Stomach smooth muscle (tissue), 2 donors: ENCODE measurements at regions not wholly inside any gene's neighbourhood (a gene's known extent, or its start where the extent isn't known, plus 50 kb on each side); places are given as distances from the start of the nearest gene placed in this dataset.
A peak's percentile ranks its signal among the peaks of the same experiment; 100 is the strongest.

Experiments
- H3K27ac ChIP-seq: one replicate; pipeline ENCODE4 v1.7.0; 2013; ENCODE audit warnings: mild to moderate bottlenecking, low read length, inconsistent platforms
- H3K27me3 ChIP-seq, 2 donors: one replicate each; pipeline ENCODE4 v1.7.0; 2013; ENCODE audit warnings: low read length in 2 of 2; ENCODE audit not compliant: insufficient read depth in 2 of 2, control insufficient read depth in 1 of 2
- H3K36me3 ChIP-seq, 2 donors: one replicate each; pipeline ENCODE4 v1.7.0; 2013; ENCODE audit warnings: low read length in 2 of 2; ENCODE audit not compliant: control insufficient read depth in 2 of 2, insufficient read depth in 2 of 2
- H3K4me1 ChIP-seq: one replicate; pipeline ENCODE4 v1.7.0; 2013; ENCODE audit warnings: low read length; ENCODE audit not compliant: control insufficient read depth, insufficient read depth
- H3K4me3 ChIP-seq, 2 donors: one replicate each; pipeline ENCODE4 v1.7.0; 2013; ENCODE audit warnings: low read length in 2 of 2
- H3K9ac ChIP-seq, 2 donors: one replicate each; pipeline ENCODE4 v1.7.0; 2013; ENCODE audit warnings: low read length in 2 of 2, mild to moderate bottlenecking in 1 of 2
- H3K9me3 ChIP-seq, 2 donors: one replicate each; pipeline ENCODE4 v1.7.0; 2013; ENCODE audit warnings: low read length in 2 of 2; ENCODE audit not compliant: control insufficient read depth in 2 of 2
- donor health status: healthy.
- donor health status: Pancreatic carcinoma.

DNA sequence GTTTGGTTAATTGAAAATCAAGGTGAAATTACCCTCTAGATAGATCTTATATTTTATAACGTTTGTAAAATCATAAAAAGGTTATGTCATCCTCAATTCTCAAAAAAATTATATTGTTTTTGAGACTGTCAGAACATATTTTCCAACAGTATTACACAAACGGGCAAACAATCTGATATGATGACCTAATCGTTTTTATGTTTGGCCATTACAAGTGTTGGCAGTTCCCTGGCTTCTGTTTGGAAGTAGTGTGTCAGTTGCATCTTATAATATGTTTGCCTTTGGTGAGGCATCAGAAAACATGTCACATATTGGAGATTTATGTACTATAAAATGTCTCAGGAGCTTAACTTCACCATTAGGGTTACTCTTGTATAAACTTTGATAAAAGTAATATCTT is 308.1 kb upstream of the EPHA7 start:
- H3K9ac ChIP-seq, result no peak overlapping the region
- no peaks in the 10 kb centered on the region for H3K4me1 ChIP-seq
- H3K27ac ChIP-seq, result no peak overlapping the region
- H3K4me3 ChIP-seq, result no peak overlapping the region
- no peaks in the 10 kb centered on the region for H3K27me3 ChIP-seq
- H3K36me3 ChIP-seq, result no peaks in the 10 kb centered on the region
- H3K9me3 ChIP-seq, result no peaks in the 10 kb centered on the region

DNA sequence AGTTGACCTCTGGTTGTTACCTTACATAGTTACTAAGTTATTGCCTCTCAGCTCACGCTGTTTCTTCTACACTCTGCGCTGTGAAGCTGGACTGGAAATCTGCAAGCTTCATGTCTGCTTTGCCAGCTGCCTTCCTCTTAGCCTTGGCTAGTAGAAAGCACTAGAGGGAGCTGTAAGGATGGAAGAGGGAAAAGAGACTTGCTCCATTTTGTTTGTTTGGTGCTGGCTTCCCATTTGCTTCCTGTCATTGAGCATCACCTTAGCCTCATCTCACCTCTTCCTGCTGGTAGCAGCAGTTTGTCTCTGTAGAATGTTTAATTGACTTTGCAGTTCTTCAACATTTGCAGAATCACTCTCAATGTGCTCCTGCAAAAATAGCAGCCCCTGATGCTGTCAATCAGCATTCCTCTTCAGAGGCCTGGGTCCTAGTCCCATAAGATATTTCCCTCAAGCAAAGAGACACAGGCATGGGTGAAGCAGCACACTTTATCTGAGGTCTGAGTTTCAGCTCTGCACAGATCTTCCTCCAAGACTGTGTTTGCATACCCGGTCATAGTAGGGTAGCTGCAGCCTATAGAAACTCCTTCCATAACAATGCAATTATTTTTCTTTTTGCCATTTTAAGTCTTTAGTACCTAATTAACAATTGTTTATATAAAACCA is 302.2 kb upstream of the EPHA7 start:
- H3K9me3 ChIP-seq, result no peaks in the 10 kb centered on the region
- H3K27me3 ChIP-seq, result no peaks in the 10 kb centered on the region
- no peak overlapping the region for H3K27ac ChIP-seq
- no peaks in the 10 kb centered on the region for H3K36me3 ChIP-seq
- no peak overlapping the region for H3K9ac ChIP-seq
- no peaks in the 10 kb centered on the region for H3K4me1 ChIP-seq
- H3K4me3 ChIP-seq, result no peak overlapping the region

DNA sequence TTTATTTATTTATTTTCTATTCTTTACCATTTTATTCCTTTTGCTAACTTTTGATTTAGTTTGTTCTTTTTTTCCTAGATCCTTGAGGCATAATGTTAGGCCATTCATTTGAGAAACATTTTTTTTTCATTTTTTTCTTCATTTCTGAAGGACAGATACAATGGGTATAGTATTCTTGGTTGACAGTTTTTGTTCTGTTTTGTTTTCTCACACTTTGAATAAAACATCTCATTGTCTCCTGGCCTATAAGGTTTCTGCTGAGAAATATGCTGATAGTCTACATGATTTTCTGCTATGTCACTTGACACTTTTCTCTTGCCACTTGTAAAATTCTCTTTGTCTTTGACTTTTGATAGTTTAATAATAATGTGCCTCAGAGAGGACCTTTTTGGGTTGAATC is 294.6 kb upstream of the EPHA7 start:
- no peaks in the 10 kb centered on the region for H3K4me1 ChIP-seq
- peaks cover 6% of the 10 kb centered on the region in 2 donors for H3K9me3 ChIP-seq
- H3K27me3 ChIP-seq, result no peaks in the 10 kb centered on the region
- no peak overlapping the region for H3K27ac ChIP-seq
- H3K36me3 ChIP-seq, result no peaks in the 10 kb centered on the region
- H3K4me3 ChIP-seq, result no peak overlapping the region
- no peak overlapping the region for H3K9ac ChIP-seq

DNA sequence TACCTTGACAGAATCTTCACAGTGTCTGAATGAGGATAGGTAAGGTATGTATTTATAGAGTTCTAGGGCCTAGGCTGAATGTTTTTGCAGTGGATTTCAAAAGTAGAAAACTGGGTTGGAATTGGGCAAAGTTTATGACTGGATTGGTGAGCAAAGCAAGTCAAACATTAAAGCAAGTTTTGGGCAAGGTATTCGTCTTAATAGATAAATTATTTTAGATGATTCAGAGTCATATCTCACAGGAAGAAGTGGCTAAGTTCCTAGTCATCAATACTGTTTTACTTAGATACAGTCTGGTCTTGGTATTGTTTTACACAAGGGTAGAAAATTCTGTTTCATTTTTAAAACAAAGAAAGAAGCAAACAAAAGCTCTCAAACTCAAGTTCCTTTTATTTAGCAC is 284.1 kb upstream of the EPHA7 start:
- H3K4me1 ChIP-seq, result no peaks in the 10 kb centered on the region
- H3K27ac ChIP-seq, result no peak overlapping the region
- peaks cover 0 to 3% of the 10 kb centered on the region in 2 donors for H3K9me3 ChIP-seq
- no peaks in the 10 kb centered on the region for H3K36me3 ChIP-seq
- no peak overlapping the region for H3K4me3 ChIP-seq
- H3K9ac ChIP-seq, result no peak overlapping the region
- no peaks in the 10 kb centered on the region for H3K27me3 ChIP-seq

DNA sequence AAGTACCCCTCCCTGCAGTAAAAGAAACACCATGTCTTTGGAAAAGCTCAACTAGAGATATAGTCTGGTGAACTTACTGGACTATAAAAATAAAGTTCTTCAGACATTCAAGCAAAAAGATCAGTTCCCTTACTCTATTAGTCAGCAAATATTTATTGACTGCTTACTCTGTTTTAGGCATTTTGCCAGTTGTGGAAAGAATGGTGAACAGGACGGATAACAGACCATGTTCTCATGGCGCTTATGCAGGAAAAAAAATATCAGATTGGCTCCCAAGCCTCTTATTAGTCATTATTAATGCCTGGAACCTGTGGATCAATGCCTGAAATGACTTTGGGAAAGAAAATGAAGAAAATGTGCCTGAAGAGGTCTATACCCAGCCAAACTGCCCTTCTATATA is 282.2 kb upstream of the EPHA7 start:
- no peaks in the 10 kb centered on the region for H3K4me1 ChIP-seq
- H3K4me3 ChIP-seq, result no peak overlapping the region
- no peak overlapping the region for H3K27ac ChIP-seq
- H3K27me3 ChIP-seq, result no peaks in the 10 kb centered on the region
- H3K9ac ChIP-seq, result no peak overlapping the region
- no peaks in the 10 kb centered on the region for H3K36me3 ChIP-seq
- H3K9me3 ChIP-seq, result no peaks in the 10 kb centered on the region

DNA sequence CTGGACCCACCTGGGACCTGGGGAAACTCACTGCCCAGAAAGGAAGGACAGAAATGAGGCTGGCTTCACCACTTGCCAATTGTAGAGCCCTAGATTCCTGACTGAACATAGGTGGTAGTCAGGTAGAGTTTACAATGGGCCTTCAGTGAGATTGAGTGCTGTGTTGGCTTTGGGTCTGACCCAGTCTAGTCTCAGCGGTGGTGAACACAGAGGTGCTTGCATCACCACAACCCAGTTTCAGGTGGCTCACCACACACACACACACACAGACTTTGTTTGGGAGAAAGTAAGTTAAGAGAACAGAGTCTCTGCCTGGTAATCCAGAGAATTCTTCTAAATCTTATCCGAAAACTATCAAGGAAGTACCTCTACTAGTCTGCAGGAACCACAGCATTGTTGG is 266.1 kb upstream of the EPHA7 start:
- no peaks in the 10 kb centered on the region for H3K36me3 ChIP-seq
- H3K4me3 ChIP-seq, result no peak overlapping the region
- H3K4me1 ChIP-seq, result no peaks in the 10 kb centered on the region
- peaks cover 0 to 4% of the 10 kb centered on the region in 2 donors for H3K9me3 ChIP-seq
- H3K27me3 ChIP-seq, result no peaks in the 10 kb centered on the region
- no peak overlapping the region for H3K9ac ChIP-seq
- H3K27ac ChIP-seq, result no peak overlapping the region

DNA sequence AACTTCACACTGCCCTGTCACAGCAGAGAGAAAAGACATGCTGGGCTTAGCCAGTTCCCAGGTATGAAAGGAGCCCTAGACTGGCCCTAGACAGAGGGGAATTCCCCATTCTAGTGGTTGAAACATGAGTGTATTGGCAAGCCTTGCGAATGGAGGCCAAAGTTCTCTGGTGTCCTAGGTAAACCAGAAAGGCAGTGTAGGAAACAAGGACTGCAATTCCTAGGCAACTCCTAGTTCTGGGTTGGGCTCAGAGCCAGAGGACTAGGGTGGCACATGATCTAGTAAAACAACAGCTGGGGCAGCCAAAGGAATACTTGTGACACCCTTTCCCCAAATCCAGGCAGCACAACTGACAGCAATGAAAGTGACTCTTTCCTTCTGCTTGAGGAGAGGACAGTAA is 265.0 kb upstream of the EPHA7 start:
- H3K9me3 ChIP-seq, result peaks cover 0 to 4% of the 10 kb centered on the region in 2 donors
- no peak overlapping the region for H3K27ac ChIP-seq
- no peaks in the 10 kb centered on the region for H3K36me3 ChIP-seq
- no peak overlapping the region for H3K9ac ChIP-seq
- H3K27me3 ChIP-seq, result no peaks in the 10 kb centered on the region
- no peaks in the 10 kb centered on the region for H3K4me1 ChIP-seq
- no peak overlapping the region for H3K4me3 ChIP-seq

DNA sequence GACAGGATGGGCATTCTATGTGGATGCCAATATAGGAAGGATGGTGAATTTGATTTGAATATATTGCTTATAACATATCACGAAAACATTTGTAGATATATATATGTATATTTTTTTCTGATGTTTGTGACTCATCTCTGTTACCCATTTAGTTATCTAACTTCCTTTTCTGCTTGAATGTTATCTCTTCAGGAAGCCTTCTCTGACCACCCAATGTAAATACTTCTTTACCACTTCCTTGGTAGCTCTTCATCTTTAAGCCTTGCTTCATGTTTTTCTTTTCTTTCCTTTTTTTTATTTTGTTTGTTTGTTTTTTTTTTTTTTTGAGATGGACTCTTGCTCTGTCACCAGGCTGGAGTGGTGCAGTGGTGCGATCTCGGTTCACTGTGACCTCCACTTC is 260.5 kb upstream of the EPHA7 start:
- Histone ChIP-seq H3K9me3 (peaks cover 0 to 4% of the 10 kb centered on the region in 2 donors), H3K4me1 (no peaks in the 10 kb centered on the region), H3K27ac (no peak overlapping the region), H3K36me3 (no peaks in the 10 kb centered on the region), H3K27me3 (no peaks in the 10 kb centered on the region), H3K4me3 (no peak overlapping the region), H3K9ac (no peak overlapping the region)

DNA sequence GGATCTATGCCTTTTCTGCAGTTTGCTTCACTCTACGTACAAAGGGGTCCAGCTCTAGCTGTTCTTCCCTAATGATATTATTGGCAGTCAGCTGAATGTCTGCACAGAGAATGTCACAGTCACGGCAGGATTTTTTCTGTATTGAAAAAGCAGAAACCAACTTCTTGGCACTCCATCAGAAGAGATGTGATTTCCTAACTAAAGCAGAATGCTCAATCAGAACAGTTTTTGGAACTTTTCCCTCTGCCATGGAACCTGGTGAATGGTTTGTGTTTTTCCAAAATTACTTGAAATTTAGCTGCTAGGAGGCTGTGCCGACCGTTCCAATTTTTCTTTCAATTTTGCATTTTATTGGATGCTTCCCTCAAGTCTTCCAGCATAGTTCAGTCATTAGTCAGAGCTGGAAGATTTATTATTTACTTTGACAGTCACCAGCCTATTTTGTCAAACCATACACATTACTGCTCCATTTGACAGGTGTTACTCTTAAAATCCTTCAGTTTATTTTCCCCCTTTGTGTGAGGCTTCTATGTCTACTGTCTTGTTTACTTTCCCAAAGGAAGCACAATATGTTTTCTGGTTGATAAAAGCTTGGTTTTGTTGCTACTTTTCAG is 259.6 kb upstream of the EPHA7 start:
- Histone ChIP-seq H3K4me3 (peak overlapping the region in 1 of 2 donors; percentile 37), H3K36me3 (no peaks in the 10 kb centered on the region), H3K27ac (no peak overlapping the region), H3K27me3 (no peaks in the 10 kb centered on the region), H3K4me1 (no peaks in the 10 kb centered on the region), H3K9me3 (no peaks in the 10 kb centered on the region), H3K9ac (no peak overlapping the region)

DNA sequence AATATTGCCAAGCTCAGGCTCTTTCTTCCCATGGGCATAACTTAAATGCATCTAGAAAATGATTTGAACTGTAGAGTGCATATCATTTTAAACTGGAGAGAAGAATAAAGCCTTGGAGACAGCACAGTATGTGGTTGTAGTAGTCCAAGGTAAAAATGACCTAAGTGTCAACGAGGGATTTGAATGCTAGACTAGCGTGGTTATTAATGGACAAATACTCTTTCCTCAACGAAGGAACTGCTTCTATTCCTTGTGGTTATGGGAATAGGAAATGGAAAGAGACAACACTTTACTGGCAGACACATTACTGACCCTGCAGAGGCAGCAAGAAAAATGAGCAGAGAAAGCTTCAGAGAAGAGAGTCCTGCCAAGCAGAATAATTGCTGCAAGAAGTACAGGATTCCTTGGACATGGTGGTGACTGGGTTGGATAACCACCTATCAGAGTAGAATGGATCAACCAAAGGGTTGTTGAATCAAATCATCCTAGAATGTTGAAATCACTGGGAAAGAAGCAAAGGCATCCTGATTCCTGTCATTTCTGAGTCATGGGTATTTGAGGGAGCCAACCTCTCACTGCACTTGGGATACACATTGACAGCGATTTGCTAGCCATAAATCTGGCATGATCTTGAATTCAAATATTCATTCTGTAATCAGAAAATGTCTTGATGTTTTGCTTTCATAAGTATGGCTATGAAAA is 258.1 kb upstream of the EPHA7 start:
- Histone ChIP-seq H3K27me3 (no peaks in the 10 kb centered on the region), H3K27ac (no peak overlapping the region), H3K9me3 (no peaks in the 10 kb centered on the region), H3K4me3 (no peak overlapping the region), H3K36me3 (no peaks in the 10 kb centered on the region), H3K9ac (no peak overlapping the region), H3K4me1 (no peaks in the 10 kb centered on the region)

DNA sequence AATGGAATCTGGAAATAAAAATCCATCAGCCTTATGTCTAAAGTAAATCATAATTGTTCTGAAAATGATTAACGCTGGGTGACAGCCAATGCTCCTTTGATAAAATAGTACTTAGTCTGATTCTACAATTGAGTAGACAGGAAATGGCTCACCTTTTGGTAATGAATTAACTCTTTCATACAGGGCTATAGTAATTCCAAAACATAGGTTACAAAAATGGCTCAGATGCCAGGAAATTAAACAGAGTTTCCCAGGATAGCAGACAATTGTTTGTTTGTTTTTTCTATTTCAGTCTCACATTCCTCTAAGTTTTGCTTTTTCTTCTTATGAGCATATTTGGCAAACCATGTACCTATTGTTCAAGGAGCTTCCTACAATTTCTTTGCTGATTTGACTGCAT is 257.2 kb upstream of the EPHA7 start:
- no peaks in the 10 kb centered on the region for H3K27me3 ChIP-seq
- no peak overlapping the region for H3K27ac ChIP-seq
- no peaks in the 10 kb centered on the region for H3K4me1 ChIP-seq
- H3K4me3 ChIP-seq, result no peak overlapping the region
- H3K36me3 ChIP-seq, result no peaks in the 10 kb centered on the region
- no peaks in the 10 kb centered on the region for H3K9me3 ChIP-seq
- H3K9ac ChIP-seq, result no peak overlapping the region
